Keratinocyte (primary cell): ENCODE measurements at regions not wholly inside any gene's neighbourhood (a gene's known extent, or its start where the extent isn't known, plus 50 kb on each side); places are given as distances from the start of the nearest gene placed in this dataset.

Experiments used
- DNase-seq: peaks from one replicate; pipeline ENCODE4 v3.0.0-alpha.2; 2011; ENCODE audit warnings: low read depth, missing footprints, low spot score
- FAIRE-seq: peaks from 2 replicates; lab custom pipeline; 2011; peaks lifted over from hg19 to GRCh38; lab: Jason Lieb, UNC
- H2AFZ ChIP-seq: 2 replicates; pipeline ENCODE4 v1.6.0; 2012; ENCODE audit warnings: low read length, control low read depth, inconsistent platforms; ENCODE audit not compliant: control insufficient read depth
- H3K27ac ChIP-seq: 2 replicates; pipeline ENCODE4 v1.5.1; 2011; ENCODE audit warnings: low read length; ENCODE audit not compliant: control insufficient read depth, insufficient read depth
- H3K27me3 ChIP-seq: 3 replicates; pipeline ENCODE4 v1.6.0; 2011; ENCODE audit warnings: low read length; ENCODE audit not compliant: control insufficient read depth, insufficient read depth; ENCODE audit errors: extremely low read depth
- H3K36me3 ChIP-seq, 2 experiments: 2 replicates in 1 of 2; 3 replicates in 1 of 2; pipeline ENCODE4 v1.5.1; 2011; ENCODE audit warnings: low read length in 2 of 2, mild to moderate bottlenecking in 1 of 2; ENCODE audit not compliant: control insufficient read depth in 2 of 2, insufficient read depth in 2 of 2; ENCODE audit errors: extremely low read depth in 1 of 2
- H3K4me1 ChIP-seq: 3 replicates; pipeline ENCODE4 v1.5.1; 2011; ENCODE audit warnings: low read length; ENCODE audit not compliant: control insufficient read depth, insufficient read depth; ENCODE audit errors: extremely low read depth
- H3K4me2 ChIP-seq: 3 replicates; pipeline ENCODE4 v1.6.0; 2011; ENCODE audit warnings: low read depth, low read length; ENCODE audit not compliant: control insufficient read depth, insufficient read depth; ENCODE audit errors: extremely low read depth
- H3K4me3 ChIP-seq, 3 experiments: fragments of 200-600 bp in 1 of 3; sonication (generic) in 1 of 3; 2 replicates in 2 of 3; 3 replicates in 1 of 3; pipeline ENCODE4 v1.5.1; 2011 to 2016; ENCODE audit warnings: low read length in 3 of 3, mild to moderate bottlenecking in 3 of 3, control low read depth in 2 of 3, inconsistent platforms in 1 of 3, low read depth in 1 of 3, mixed read lengths in 1 of 3, mixed run types in 1 of 3, moderate library complexity in 1 of 3; ENCODE audit not compliant: control insufficient read depth in 2 of 3, insufficient read depth in 2 of 3; ENCODE audit errors: extremely low read depth in 1 of 3
- H3K79me2 ChIP-seq: 2 replicates; pipeline ENCODE4 v1.6.0; 2012; ENCODE audit warnings: low read length; ENCODE audit not compliant: control insufficient read depth, insufficient read depth
- H3K9ac ChIP-seq: 3 replicates; pipeline ENCODE4 v1.6.0; 2011; ENCODE audit warnings: low read length; ENCODE audit not compliant: control insufficient read depth, insufficient read depth; ENCODE audit errors: extremely low read depth
- H3K9me1 ChIP-seq: 3 replicates; pipeline ENCODE4 v1.6.0; 2011; ENCODE audit warnings: low read length; ENCODE audit not compliant: control insufficient read depth, insufficient read depth; ENCODE audit errors: extremely low read depth
- H3K9me3 ChIP-seq: 2 replicates; pipeline ENCODE4 v1.5.1; 2012; ENCODE audit warnings: low read depth, low read length; ENCODE audit not compliant: control insufficient read depth
- H4K20me1 ChIP-seq: 3 replicates; pipeline ENCODE4 v1.6.0; 2011; ENCODE audit warnings: low read length; ENCODE audit not compliant: control insufficient read depth, insufficient read depth; ENCODE audit errors: extremely low read depth
- CTCF ChIP-seq, 3 experiments: IDR thresholded peaks in 1 of 3; conservative IDR thresholded peaks in 1 of 3; optimal IDR thresholded peaks in 1 of 3; 2 replicates in 2 of 3; 3 replicates in 1 of 3; pipeline versions ENCODE3 to v1.5.1; 2011; ENCODE audit warnings: low read length in 3 of 3, mild to moderate bottlenecking in 3 of 3, moderate library complexity in 2 of 3, control low read depth in 1 of 3, inconsistent platforms in 1 of 3; ENCODE audit not compliant: insufficient read depth in 2 of 3; ENCODE audit errors: extremely low read depth in 1 of 3
- EZH2 ChIP-seq: IDR thresholded peaks from one replicate; pipeline ENCODE4 v1.6.1; 2012; ENCODE audit warnings: inconsistent platforms, mild to moderate bottlenecking, low read length, moderate library complexity
- dilution Hi-C: fragments of 300-500 bp; cut with MboI; formaldehyde crosslinking; loops from one replicate; pipeline ENCODE4 v1.7.0; 2020; ENCODE audit warnings: low sequenced_read_pairs; ENCODE audit not compliant: extremely low pct_ligation_motif_present

GRCh38 chr13:33973194-33973593, 155.2 kb downstream of the RFC3 start:
- dilution Hi-C loops: no loop called here
- Histone ChIP-seq H3K9me1 (no peaks in the 10 kb centered on the region), H3K9ac (no peak overlapping the region), H4K20me1 (no peaks in the 10 kb centered on the region), H3K27ac (no peak overlapping the region), H3K36me3 (no peaks in the 10 kb centered on the region), H3K27me3 (no peaks in the 10 kb centered on the region), H3K4me2 (no peak overlapping the region), H3K4me3 (no peak overlapping the region), H2AFZ (no peak overlapping the region), H3K79me2 (no peaks in the 10 kb centered on the region), H3K4me1 (no peaks in the 10 kb centered on the region), H3K9me3 (no peaks in the 10 kb centered on the region)
- TF ChIP-seq EZH2: no peak
- no peak for TF ChIP-seq CTCF (optimal IDR thresholded peaks at IDR 0.05 in 1 of 3, IDR thresholded peaks at IDR 0.05 in 1 of 3, conservative IDR thresholded peaks at IDR 0.05 in 1 of 3; ENCODE audit: extremely low read depth in 1 of 3, insufficient read depth in 2 of 3, low read length in 3 of 3)
- FAIRE-seq: no peak
- DNase-seq: no peak

GRCh38 chr13:33976965-33977364, 159.0 kb downstream of the RFC3 start:
- dilution Hi-C loops: no loop called here
- no peak for FAIRE-seq
- no peaks in the 10 kb centered on the region for H3K4me1 ChIP-seq
- H2AFZ ChIP-seq: no peak overlapping the region
- H3K79me2 ChIP-seq: no peaks in the 10 kb centered on the region
- H3K27ac ChIP-seq: no peak overlapping the region
- H4K20me1 ChIP-seq: no peaks in the 10 kb centered on the region
- H3K36me3 ChIP-seq: no peaks in the 10 kb centered on the region
- H3K9ac ChIP-seq: no peak overlapping the region
- TF ChIP-seq EZH2 (no peak), CTCF (optimal IDR thresholded peaks at IDR 0.05 in 1 of 3, IDR thresholded peaks at IDR 0.05 in 1 of 3, conservative IDR thresholded peaks at IDR 0.05 in 1 of 3; ENCODE audit: extremely low read depth in 1 of 3, insufficient read depth in 2 of 3, low read length in 3 of 3) (no peak)
- H3K4me3 ChIP-seq: no peak overlapping the region
- H3K4me2 ChIP-seq: no peak overlapping the region
- no peaks in the 10 kb centered on the region for H3K9me3 ChIP-seq
- no peak for DNase-seq
- H3K9me1 ChIP-seq: no peaks in the 10 kb centered on the region
- no peaks in the 10 kb centered on the region for H3K27me3 ChIP-seq
